Testis (tissue), 2 donors: ENCODE measurements at regions not wholly inside any gene's neighbourhood (a gene's known extent, or its start where the extent isn't known, plus 50 kb on each side); places are given as distances from the start of the nearest gene placed in this dataset.

Source experiments
- CTCF ChIP-seq, 3 experiments: fragments of 450-650 bp in 2 of 3; fragments of 200-600 bp in 1 of 3; sonication (generic) in 1 of 3; IDR thresholded peaks; one replicate each; pipeline ENCODE4 v1.5.1; 2016 to 2019; ENCODE audit warnings: antibody characterized with exemption in 3 of 3, mild to moderate bottlenecking in 2 of 3, moderate library complexity in 1 of 3
- POLR2A ChIP-seq: fragments of 450-650 bp; IDR thresholded peaks from one replicate; pipeline ENCODE4 v1.6.1; 2017; ENCODE audit warnings: antibody characterized with exemption, mild to moderate bottlenecking, moderate library complexity

GRCh38 chr11:41534391-41534790 is 74.9 kb upstream of the LRRC4C start:
- TF ChIP-seq CTCF (IDR thresholded peaks at IDR 0.05) (no peak), POLR2A (no peak)
